Activated CD4-positive, alpha-beta memory T cell treated with anti-CD3 and anti-CD28 coated beads, Interleukin-2, amount 10 ng/mL, durations not matched to agents 7 days and 5 days (primary cell): ENCODE measurements at regions not wholly inside any gene's neighbourhood (a gene's known extent, or its start where the extent isn't known, plus 50 kb on each side); places are given as distances from the start of the nearest gene placed in this dataset.
A peak's percentile ranks its signal among the peaks of the same experiment; 100 is the strongest.

Experiments
- CTCF ChIA-PET: fragments of 350-600 bp; sonication (Branson Sonifier 250); formaldehyde crosslinking; loops from one replicate; lab custom pipeline; 2021; ENCODE audit warnings: antibody characterized with exemption, inconsistent platforms; lab: Charles Lee
- POLR2A ChIA-PET: fragments of 350-600 bp; sonication (Branson Sonifier 250); formaldehyde crosslinking; loops from one replicate; lab custom pipeline; 2021; ENCODE audit warnings: antibody characterized with exemption; lab: Charles Lee
- DNase-seq: peaks from one replicate; pipeline ENCODE4 v3.0.0-alpha.2; 2020
- H3K27ac Mint-ChIP-seq: one replicate; pipeline ENCODE4 v1.8.0; 2021; ENCODE audit warnings: mild to moderate bottlenecking, mixed read lengths
- H3K27me3 Mint-ChIP-seq: one replicate; pipeline ENCODE4 v1.8.0; 2021; ENCODE audit warnings: mixed read lengths
- H3K36me3 Mint-ChIP-seq: one replicate; pipeline ENCODE4 v1.8.0; 2021; ENCODE audit warnings: low read depth, mixed read lengths
- H3K4me1 Mint-ChIP-seq: one replicate; pipeline ENCODE4 v1.8.0; 2021; ENCODE audit warnings: mixed read lengths
- H3K4me3 Mint-ChIP-seq: one replicate; pipeline ENCODE4 v1.8.0; 2021; ENCODE audit warnings: mild to moderate bottlenecking, mixed read lengths
- H3K9me3 Mint-ChIP-seq: one replicate; pipeline ENCODE4 v1.8.0; 2021; ENCODE audit warnings: mixed read lengths

GRCh38 chr2:8422450-8422800, 259.4 kb upstream of the ID2 start:
- Mint-ChIP-seq H3K27ac (no peak overlapping the region), H3K4me1 (peaks cover 31% of the 10 kb centered on the region), H3K4me3 (no peak overlapping the region), H3K9me3 (no peaks in the 10 kb centered on the region), H3K36me3 (peaks cover 24% of the 10 kb centered on the region), H3K27me3 (peaks cover 2% of the 10 kb centered on the region)
- DNase-seq: no peak
- POLR2A ChIA-PET: no interaction called here
- CTCF ChIA-PET: no interaction called here

DNA sequence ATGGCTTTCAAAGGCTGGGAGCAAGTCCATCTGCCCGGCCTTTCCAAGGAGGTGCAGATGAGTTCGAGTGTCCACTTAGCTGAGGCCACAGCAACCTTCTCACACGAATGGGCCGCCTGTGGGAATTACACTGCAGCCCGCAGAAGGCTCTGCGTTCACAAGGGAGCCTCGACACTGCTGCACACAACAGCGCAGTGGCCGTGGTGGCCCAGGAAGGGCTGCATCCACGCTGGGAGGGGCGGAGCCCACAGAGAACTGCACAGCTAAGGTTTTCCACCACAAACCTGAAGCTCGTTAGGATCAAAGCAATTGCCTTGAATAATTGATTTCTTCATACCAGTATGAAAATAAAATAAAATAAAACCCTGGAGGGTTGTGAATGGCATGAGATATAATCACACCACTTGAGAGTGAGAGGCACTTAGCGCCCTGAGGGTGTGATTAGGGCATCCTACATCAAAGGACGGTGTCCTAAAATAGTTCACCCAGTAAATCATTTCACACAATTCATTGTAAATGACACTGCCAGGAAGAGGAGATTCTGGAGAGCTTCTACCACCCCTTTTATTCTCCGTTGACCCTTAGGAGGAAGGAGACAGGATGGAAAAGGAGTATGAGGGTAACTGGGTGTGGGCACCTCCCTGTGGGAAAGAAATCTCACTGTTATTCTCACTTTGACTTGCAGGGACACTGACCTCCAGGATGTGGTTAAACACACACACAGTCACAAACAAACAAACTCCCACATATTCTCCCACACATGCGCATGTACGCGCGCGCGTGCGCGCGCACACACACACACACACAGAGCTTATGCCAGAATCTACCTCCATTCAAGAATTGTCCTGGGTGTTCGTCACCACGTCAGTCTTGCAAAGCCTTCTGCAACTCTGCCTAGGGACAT, 256.6 kb upstream of the ID2 start:
- CTCF ChIA-PET: interaction anchor here (0.7 to 1.6 kb wide), 2 partner anchors 120 to 998 kb away, joined by 3 to 4 read pairs; no protein-coding TSS in a partner anchor
- Mint-ChIP-seq H3K36me3 (peaks cover 24% of the 10 kb centered on the region), H3K4me3 (no peak overlapping the region), H3K27ac (peak overlapping the region; percentile 64), H3K4me1 (peaks cover 31% of the 10 kb centered on the region), H3K27me3 (no peaks in the 10 kb centered on the region), H3K9me3 (no peaks in the 10 kb centered on the region)
- DNase-seq: peak; percentile 46
- POLR2A ChIA-PET: interaction anchor here (0.6 to 1.2 kb wide), 3 partner anchors 16 to 28 kb away, joined by 3 to 4 read pairs (median 3); no protein-coding TSS in a partner anchor

GRCh38 chr2:8426550-8426949, 255.3 kb upstream of the ID2 start:
- H3K4me1 Mint-ChIP-seq: peaks cover 33% of the 10 kb centered on the region
- no peaks in the 10 kb centered on the region for H3K27me3 Mint-ChIP-seq
- CTCF ChIA-PET: no interaction called here
- H3K9me3 Mint-ChIP-seq: no peaks in the 10 kb centered on the region
- POLR2A ChIA-PET: no interaction called here
- DNase-seq: no peak
- no peak overlapping the region for H3K27ac Mint-ChIP-seq
- H3K36me3 Mint-ChIP-seq: peaks cover 24% of the 10 kb centered on the region
- no peak overlapping the region for H3K4me3 Mint-ChIP-seq

DNA sequence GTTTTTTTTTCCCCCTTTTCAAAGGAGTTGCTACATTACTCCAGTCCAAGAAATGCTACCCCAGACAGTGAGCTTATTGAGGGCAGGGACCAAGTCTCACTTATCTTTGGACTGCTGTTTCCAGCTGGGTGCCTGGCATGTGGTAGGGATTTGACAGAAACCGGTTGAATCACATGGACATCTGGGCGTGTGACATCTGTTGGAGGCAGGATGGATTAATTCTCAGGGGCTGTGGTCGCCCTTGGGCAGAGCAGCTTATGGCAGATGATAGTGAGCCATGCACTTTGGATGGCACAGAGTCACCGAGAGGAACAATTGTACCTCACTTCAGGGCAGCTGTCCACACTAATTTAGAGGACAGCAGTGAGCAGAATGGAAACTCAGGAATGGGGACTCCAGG, 254.6 kb upstream of the ID2 start:
- Mint-ChIP-seq H3K36me3 (peaks cover 20% of the 10 kb centered on the region), H3K9me3 (no peaks in the 10 kb centered on the region), H3K4me1 (peaks cover 36% of the 10 kb centered on the region), H3K4me3 (no peak overlapping the region), H3K27ac (no peak overlapping the region), H3K27me3 (no peaks in the 10 kb centered on the region)
- ChIA-PET CTCF (no interaction called here), POLR2A (no interaction called here)
- no peak for DNase-seq

GRCh38 chr2:8430628-8431027, 251.2 kb upstream of the ID2 start:
- Mint-ChIP-seq H3K4me1 (peaks cover 37% of the 10 kb centered on the region), H3K4me3 (no peak overlapping the region), H3K9me3 (no peaks in the 10 kb centered on the region), H3K27ac (no peak overlapping the region), H3K36me3 (peaks cover 17% of the 10 kb centered on the region), H3K27me3 (no peaks in the 10 kb centered on the region)
- POLR2A ChIA-PET: no interaction called here
- no peak for DNase-seq
- CTCF ChIA-PET: no interaction called here

GRCh38 chr2:8431446-8432125, 250.3 kb upstream of the ID2 start:
- DNase-seq: no peak
- H3K4me1 Mint-ChIP-seq: peaks cover 30% of the 10 kb centered on the region
- H3K36me3 Mint-ChIP-seq: peaks cover 12% of the 10 kb centered on the region
- H3K4me3 Mint-ChIP-seq: no peak overlapping the region
- H3K9me3 Mint-ChIP-seq: no peaks in the 10 kb centered on the region
- no peak overlapping the region for H3K27ac Mint-ChIP-seq
- CTCF ChIA-PET: no interaction called here
- POLR2A ChIA-PET: no interaction called here
- H3K27me3 Mint-ChIP-seq: no peaks in the 10 kb centered on the region

- Mint-ChIP-seq H3K27ac (peak overlapping the region; percentile 44), H3K4me1 (peaks cover 25% of the 10 kb centered on the region), H3K36me3 (peaks cover 12% of the 10 kb centered on the region), H3K27me3 (no peaks in the 10 kb centered on the region), H3K4me3 (peak overlapping the region; percentile 43), H3K9me3 (no peaks in the 10 kb centered on the region)
- ChIA-PET CTCF (no interaction called here), POLR2A (interaction anchor here (1.1 to 1.9 kb wide), 3 partner anchors 48 to 249 kb away, joined by 3 to 4 read pairs (median 4); partner anchors contain the start of gene ID2)
- no peak for DNase-seq
Observed at GRCh38 chr2:8432706-8433336, 249.0 kb upstream of the ID2 start.

DNA sequence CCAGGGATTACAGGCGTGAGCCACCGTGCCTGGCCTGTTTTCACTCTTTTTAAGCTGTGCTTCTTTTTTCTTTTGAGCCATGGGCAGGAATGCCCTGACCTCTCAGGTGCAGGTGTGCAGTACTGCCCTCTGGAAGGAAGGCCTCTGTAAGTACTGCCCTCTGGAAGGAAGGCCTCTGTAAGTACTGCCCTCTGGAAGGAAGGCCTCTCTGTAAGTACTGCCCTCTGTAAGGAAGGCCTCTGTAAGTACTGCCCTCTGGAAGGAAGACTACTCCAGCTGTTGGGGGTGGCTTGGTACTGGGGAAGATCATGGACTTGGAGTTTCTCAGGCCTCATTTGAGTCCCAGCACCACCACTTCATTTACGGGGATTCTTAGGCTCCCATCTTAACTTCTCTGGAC, 248.5 kb upstream of the ID2 start:
- no peak for DNase-seq
- Mint-ChIP-seq H3K36me3 (peaks cover 12% of the 10 kb centered on the region), H3K9me3 (no peaks in the 10 kb centered on the region), H3K27ac (peak overlapping the region; percentile 27), H3K4me1 (peaks cover 26% of the 10 kb centered on the region), H3K27me3 (no peaks in the 10 kb centered on the region), H3K4me3 (peak overlapping the region; percentile 28)
- ChIA-PET CTCF (no interaction called here), POLR2A (interaction anchor here (1.1 to 1.9 kb wide), 3 partner anchors 48 to 248 kb away, joined by 3 to 4 read pairs (median 4); partner anchors contain the start of gene ID2)

DNA sequence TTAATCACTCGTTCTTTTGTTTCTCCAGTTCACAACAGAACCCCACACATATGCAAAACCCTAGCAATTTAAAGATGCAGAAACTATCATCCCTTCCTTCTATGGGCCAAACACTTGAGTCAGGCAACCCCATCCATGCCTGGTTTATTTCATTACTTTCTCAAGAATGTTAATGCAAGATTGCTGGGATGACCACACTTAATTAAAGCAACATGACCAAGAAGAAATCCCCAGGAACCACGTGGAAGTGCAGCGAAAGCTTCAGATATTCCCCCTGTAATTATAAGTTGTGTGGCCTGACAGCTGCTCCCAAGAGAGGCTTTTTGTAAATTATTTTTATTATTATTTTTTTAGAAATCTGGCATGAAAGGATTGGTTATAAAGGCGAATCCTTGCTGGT, 246.2 kb upstream of the ID2 start:
- H3K9me3 Mint-ChIP-seq: no peaks in the 10 kb centered on the region
- CTCF ChIA-PET: no interaction called here
- no peak overlapping the region for H3K4me3 Mint-ChIP-seq
- no peaks in the 10 kb centered on the region for H3K27me3 Mint-ChIP-seq
- DNase-seq: no peak
- H3K4me1 Mint-ChIP-seq: peaks cover 33% of the 10 kb centered on the region
- H3K36me3 Mint-ChIP-seq: peaks cover 31% of the 10 kb centered on the region
- POLR2A ChIA-PET: no interaction called here
- H3K27ac Mint-ChIP-seq: no peak overlapping the region

- no peak overlapping the region for H3K4me3 Mint-ChIP-seq
- no peak overlapping the region for H3K27ac Mint-ChIP-seq
- peaks cover 31% of the 10 kb centered on the region for H3K4me1 Mint-ChIP-seq
- no peaks in the 10 kb centered on the region for H3K27me3 Mint-ChIP-seq
- DNase-seq: no peak
- H3K9me3 Mint-ChIP-seq: no peaks in the 10 kb centered on the region
- ChIA-PET POLR2A (interaction anchor here (1.5 kb wide), 1 partner anchor 11 kb away, joined by 3 read pairs; no protein-coding TSS in a partner anchor), CTCF (interaction anchor here (0.6 kb wide), 1 partner anchor 246 kb away, joined by 5 read pairs; no protein-coding TSS in a partner anchor)
- H3K36me3 Mint-ChIP-seq: peaks cover 37% of the 10 kb centered on the region
Observed at GRCh38 chr2:8436585-8436984, 245.3 kb upstream of the ID2 start.

GRCh38 chr2:8437228-8437948, 244.5 kb upstream of the ID2 start:
- no peaks in the 10 kb centered on the region for H3K27me3 Mint-ChIP-seq
- H3K4me3 Mint-ChIP-seq: no peak overlapping the region
- CTCF ChIA-PET: no interaction called here
- H3K9me3 Mint-ChIP-seq: no peaks in the 10 kb centered on the region
- POLR2A ChIA-PET: interaction anchor here (1.2 to 1.5 kb wide), 2 partner anchors 10 to 35 kb away, joined by 3 to 4 read pairs; no protein-coding TSS in a partner anchor
- peaks cover 34% of the 10 kb centered on the region for H3K4me1 Mint-ChIP-seq
- DNase-seq: no peak
- no peak overlapping the region for H3K27ac Mint-ChIP-seq
- H3K36me3 Mint-ChIP-seq: peaks cover 43% of the 10 kb centered on the region

DNA sequence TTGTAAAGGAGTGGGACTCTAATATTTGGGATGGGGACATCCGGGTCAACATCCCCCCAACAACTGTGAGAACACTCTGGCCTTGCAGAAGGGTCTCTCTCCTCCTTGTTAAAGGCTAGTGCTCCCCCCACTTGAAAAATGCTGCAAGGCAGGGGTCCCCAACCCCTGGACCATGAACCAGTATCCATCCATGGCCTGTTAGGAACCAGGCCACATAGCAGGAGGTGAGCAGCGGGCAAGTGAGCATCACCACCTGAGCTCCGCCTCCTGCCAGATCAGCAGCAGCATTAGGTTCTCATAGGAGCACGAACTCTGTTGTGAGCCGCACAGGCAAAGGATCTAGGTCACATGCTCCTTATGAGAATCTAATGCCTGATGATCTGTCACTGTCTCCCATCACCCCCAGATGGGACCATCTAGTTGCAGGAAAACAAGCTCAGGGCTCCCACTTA, 243.9 kb upstream of the ID2 start:
- H3K4me3 Mint-ChIP-seq: no peak overlapping the region
- DNase-seq: no peak
- ChIA-PET POLR2A (interaction anchor here (1.2 kb wide), 1 partner anchor 34 kb away, joined by 4 read pairs; no protein-coding TSS in a partner anchor), CTCF (no interaction called here)
- H3K27ac Mint-ChIP-seq: no peak overlapping the region
- peaks cover 36% of the 10 kb centered on the region for H3K4me1 Mint-ChIP-seq
- no peaks in the 10 kb centered on the region for H3K9me3 Mint-ChIP-seq
- no peaks in the 10 kb centered on the region for H3K27me3 Mint-ChIP-seq
- peaks cover 45% of the 10 kb centered on the region for H3K36me3 Mint-ChIP-seq
